AML-193 (cell line): ENCODE measurements at regions not wholly inside any gene's neighbourhood (a gene's known extent, or its start where the extent isn't known, plus 50 kb on each side); places are given as distances from the start of the nearest gene placed in this dataset.

Source experiments
- DNase-seq, 2 experiments: peaks; one replicate each; lab custom pipeline; 2025; lab: John Stamatoyannopoulos, UW

DNA sequence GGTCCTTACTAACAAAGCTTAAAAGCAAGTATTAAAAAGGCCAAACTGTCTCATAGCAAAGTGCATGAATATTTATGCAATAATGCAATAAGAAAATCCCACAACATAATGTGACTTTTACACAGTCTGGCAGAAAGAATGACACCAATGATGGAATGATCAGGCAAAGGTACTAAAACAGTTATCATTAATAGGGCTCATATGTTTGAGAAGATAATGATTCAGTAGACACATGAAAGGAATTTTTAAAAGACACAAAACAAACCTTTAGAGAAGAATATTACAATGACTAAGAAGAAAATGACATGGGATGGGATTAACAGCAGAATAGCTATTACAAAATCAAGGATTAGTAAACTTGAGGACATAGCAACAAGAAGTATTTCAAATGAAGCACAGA, 1411.2 kb upstream of the TMEM132C start:
- no peak for DNase-seq

GRCh38 chr12:126856958-126857357, 1410.0 kb upstream of the TMEM132C start:
- no peak for DNase-seq

DNA sequence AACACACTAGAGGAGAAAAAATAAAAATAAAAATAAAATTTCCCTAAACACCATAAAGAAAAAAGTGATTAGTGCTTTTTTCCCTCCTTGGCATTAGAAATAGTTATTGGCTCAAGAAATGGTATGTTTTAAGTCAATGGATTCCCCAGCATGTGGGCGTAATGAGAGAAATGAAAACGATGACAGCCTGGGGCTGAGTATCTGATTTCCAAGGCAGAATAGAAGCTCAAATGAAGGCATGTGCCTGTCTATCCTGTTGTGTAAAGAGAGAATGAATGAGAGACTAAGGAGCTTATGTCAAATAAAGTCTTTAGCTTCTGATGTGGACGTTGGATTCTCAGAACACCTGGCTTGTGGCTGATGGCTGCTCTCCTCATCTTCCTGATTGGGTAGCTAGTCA, 1408.4 kb upstream of the TMEM132C start:
- no peak for DNase-seq

GRCh38 chr12:126860210-126860609, 1406.8 kb upstream of the TMEM132C start:
- DNase-seq, result no peak

GRCh38 chr12:126862500-126862899, 1404.5 kb upstream of the TMEM132C start:
- no peak for DNase-seq

DNA sequence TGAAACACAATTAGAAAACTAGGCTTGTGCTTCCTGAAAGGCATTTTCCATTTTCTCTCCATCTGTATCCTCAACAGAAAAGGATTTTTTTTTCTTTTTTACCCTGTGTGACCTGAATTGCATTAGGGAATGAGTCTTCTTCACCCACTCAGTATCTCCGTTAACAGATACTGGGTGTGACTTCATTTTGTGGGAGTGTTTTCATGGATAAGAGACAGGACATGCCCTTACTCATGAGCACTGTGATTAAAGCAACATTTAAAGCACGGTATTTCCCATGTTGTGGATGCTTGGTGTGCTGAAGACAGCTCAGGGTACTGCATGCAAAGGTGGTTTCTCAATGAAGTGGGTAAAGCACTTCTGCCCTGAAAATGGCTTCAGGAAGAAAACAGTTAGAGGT, 1397.3 kb upstream of the TMEM132C start:
- peak in 1 of 2 experiments; percentile 1 for DNase-seq

- no peak for DNase-seq
Observed at GRCh38 chr12:126873701-126874100, 1393.3 kb upstream of the TMEM132C start.

DNA sequence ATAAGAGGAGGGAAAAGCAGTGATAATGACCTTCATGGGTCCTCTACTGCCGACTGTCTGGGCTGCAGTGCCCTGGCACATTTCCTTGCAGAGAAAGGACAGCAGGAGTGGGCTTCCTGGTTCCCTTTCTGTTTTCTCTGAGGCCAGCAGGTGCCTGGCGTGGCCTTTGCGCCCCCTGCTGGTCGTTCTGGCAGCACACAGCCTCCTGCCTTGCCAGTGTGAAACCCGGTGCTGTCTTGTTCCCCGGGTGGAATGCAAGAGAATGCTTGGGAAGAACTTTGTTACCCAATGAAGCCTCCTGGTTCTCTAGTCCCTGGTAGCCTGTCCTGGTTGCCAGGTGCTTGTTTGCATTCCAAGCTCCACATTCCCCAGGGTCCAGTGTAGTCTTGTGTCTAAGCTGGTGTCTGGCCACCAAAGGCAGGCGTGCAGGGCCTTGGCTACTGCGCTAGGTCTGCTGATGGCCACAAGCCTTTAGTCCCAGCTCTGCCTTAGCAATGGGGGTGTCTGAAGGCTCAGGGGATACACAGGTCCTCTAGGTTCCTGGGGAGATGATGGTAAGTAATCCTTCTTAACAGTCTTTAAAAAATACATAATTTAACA, 1392.4 kb upstream of the TMEM132C start:
- DNase-seq, result peak; percentile 21 to 42

GRCh38 chr12:126879842-126880241, 1387.1 kb upstream of the TMEM132C start:
- DNase-seq, result no peak

GRCh38 chr12:126883697-126884096, 1383.3 kb upstream of the TMEM132C start:
- DNase-seq, result no peak

GRCh38 chr12:126889501-126889900, 1377.5 kb upstream of the TMEM132C start:
- no peak for DNase-seq

DNA sequence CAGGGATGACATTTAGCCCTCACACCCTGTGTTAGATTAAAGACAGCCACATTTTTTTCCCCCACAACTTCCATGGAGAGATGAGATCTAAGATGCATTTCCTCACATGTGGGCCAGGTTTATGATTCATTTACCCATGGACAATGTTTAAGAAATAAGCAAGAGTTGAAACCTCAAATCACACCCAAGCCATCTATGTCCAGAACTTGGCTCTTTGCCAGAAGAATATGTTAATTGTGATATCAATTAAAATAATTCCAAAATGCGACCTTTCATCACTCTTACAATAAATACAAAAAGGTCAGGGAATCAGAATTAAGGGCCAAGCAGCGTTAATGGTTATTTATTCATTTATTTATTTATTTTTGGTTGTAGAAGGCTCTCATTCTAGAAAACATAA, 1376.9 kb upstream of the TMEM132C start:
- DNase-seq, result no peak

DNA sequence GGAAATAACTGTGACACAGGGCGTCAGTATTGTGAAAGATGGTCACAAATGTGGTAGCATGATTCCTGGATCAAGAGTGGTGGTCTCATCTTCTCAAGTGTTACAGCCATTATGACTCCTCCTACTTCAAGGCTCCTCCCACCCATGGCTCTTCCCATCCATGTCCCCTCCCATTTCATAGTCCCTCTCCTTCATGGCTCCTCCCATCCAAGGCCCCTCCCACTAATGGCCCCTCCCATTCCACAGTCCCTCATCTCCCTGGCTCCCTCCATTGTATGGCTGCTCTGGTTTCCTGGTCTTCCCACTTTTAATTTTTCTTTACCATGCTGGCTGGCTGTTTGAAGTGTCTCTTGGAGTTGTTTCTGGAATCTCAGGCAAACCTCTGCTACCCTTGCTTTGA, 1375.2 kb upstream of the TMEM132C start:
- DNase-seq, result no peak

- DNase-seq, result no peak
Observed at GRCh38 chr12:126895951-126896913, 1370.7 kb upstream of the TMEM132C start.

GRCh38 chr12:126897102-126897501, 1369.9 kb upstream of the TMEM132C start:
- no peak for DNase-seq

DNA sequence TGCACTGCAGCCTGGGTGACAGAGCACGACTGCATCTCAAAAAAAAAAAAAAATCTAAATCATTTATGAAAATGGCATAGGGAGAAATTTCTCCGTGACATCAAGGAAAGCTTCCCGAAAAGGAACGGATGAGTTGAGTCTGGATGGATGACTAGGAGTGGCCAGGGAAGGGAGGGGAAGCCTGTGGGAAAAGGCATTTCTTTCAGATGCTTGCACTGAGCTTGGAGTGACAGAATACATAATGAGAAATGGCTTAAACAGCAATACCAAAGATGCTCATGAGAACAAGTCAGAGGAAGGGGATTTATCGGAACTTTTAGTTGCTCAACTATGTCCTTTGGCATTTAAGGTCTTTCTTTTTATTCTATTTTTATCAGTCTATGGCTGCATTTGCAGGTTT, 1369.2 kb upstream of the TMEM132C start:
- DNase-seq, result no peak

GRCh38 chr12:126898562-126898961, 1368.4 kb upstream of the TMEM132C start:
- no peak for DNase-seq

DNA sequence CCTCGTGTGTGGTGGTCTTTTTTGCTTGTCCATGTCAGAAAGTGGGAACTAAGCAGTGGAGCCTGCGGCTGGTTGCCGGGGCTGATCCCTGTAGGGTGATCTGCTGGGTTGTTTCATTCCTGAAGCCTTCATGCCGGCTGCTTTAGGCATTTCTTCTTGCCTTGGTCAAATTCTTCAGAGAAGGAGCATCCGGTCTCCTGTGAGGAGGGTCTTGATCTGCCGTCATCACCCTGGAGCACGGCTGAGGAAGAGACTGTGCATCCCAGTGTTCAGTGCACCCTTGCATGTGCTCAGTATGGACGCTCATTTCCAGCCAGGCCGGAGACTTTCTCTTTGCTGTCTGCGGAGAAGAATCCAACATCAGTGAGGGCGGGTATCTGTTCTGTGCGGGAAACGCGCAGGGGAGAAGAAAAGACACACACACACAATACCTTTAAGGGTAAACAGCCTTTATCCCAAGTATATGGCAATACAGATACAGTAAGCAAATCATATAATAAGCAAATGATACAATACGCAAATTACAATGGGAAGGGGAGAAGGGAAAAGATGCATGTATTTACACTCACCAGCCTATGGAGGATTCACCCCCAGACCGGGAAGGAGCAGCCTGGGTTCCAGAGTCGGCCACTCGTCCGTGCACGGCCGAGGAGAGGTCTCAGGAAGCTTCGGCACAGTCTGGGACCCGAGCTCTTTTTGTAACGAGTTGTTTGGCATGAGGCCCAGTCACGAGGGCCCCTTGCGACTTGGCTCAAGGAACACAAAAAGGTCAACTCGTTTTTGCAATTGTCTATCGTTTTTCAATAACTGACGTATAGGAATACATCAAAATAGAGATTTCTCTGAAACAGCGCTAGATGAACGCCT, 1366.8 kb upstream of the TMEM132C start:
- no peak for DNase-seq

GRCh38 chr12:126903027-126903876, 1363.7 kb upstream of the TMEM132C start:
- no peak for DNase-seq

GRCh38 chr12:126905752-126906151, 1361.2 kb upstream of the TMEM132C start:
- DNase-seq, result no peak
